ENCODE measurements at regions not wholly inside any gene's neighbourhood (a gene's known extent, or its start where the extent isn't known, plus 50 kb on each side); places are given as distances from the start of the nearest gene placed in this dataset.

DNA sequence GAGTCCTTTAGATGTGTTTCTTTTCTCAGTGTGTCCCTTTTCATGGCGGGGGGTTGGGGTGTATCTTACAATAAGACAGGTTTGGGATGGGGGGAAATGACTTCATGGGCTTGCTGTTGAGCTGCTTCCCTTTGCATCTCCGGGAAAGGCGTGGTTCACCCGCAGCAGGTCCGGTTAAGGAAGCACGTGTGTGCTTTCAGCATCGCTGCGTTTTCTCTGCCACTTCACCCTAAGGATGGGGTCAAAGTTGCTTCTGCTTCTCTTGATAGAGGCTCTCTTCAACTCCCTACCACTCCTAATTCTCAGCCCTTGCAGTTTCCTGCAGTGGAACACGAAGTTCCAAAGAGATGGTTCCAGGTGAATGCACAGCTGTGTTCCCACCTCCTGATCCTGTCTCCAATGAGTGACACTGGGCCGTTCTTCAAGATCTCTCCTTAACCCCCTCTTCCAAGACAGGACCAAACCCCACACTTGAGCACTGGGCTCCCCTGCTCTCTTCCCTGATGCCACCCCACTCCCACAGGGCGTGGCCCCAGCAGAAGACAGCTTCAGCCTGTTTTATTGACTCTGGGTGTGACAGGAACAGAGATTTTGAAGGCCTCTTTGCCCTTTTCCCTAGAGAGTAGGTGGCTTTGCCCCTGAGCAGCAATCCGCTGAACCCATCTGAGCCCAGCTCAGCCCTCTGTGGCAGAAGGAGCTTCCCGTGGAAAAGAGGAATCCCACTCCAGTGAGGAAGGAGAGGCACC lies 85.2 kb downstream of the PLEKHG1 start:
- Histone ChIP-seq H3K27ac (ENCODE audit: low read depth) (no peak overlapping the region), H2AFZ (no peak overlapping the region), H3K9me2 (ENCODE audit: insufficient read depth) (0 out of 2 replicates have a peak, but pooled peaks cover 3% of the 10 kb centered on the region), H3K4me2 (no peak overlapping the region), H4K20me1 (replicated peaks; ENCODE audit: insufficient read depth) (no peaks in the 10 kb centered on the region), H3K4me3 (no peak overlapping the region), H3F3A (replicated peaks; ENCODE audit: low read depth) (no peaks in the 10 kb centered on the region), H3K27me3 (ENCODE audit: insufficient read depth) (no peaks in the 10 kb centered on the region), H3K79me2 (replicated peaks; ENCODE audit: insufficient read depth) (no peaks in the 10 kb centered on the region), H3K4me1 (ENCODE audit: insufficient read depth) (no peaks in the 10 kb centered on the region), H3K36me3 (ENCODE audit: insufficient read depth) (no peaks in the 10 kb centered on the region)
- no peak for TF ChIP-seq ZNF114 (CRISPR knock-in tag; IDR thresholded peaks at IDR 0.05)
- TF ChIP-seq ZNF331 (CRISPR knock-in tag; IDR thresholded peaks at IDR 0.05; ENCODE audit: low read depth) = no peak
- TF ChIP-seq POLR2AphosphoS5 (IDR thresholded peaks at IDR 0.05; ENCODE audit: low read depth) = no peak
- no peak for TF ChIP-seq EZH2phosphoT487 (IDR thresholded peaks at IDR 0.05; ENCODE audit: unreplicated experiment)
- no peak for TF ChIP-seq NANOG (IDR thresholded peaks at IDR 0.05; ENCODE audit: borderline replicate concordance)
- TF ChIP-seq, protein P1, sequence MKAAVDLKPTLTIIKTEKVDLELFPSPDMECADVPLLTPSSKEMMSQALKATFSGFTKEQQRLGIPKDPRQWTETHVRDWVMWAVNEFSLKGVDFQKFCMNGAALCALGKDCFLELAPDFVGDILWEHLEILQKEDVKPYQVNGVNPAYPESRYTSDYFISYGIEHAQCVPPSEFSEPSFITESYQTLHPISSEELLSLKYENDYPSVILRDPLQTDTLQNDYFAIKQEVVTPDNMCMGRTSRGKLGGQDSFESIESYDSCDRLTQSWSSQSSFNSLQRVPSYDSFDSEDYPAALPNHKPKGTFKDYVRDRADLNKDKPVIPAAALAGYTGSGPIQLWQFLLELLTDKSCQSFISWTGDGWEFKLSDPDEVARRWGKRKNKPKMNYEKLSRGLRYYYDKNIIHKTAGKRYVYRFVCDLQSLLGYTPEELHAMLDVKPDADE (IDR thresholded peaks at IDR 0.05) = no peak
- TF ChIP-seq, protein P2, sequence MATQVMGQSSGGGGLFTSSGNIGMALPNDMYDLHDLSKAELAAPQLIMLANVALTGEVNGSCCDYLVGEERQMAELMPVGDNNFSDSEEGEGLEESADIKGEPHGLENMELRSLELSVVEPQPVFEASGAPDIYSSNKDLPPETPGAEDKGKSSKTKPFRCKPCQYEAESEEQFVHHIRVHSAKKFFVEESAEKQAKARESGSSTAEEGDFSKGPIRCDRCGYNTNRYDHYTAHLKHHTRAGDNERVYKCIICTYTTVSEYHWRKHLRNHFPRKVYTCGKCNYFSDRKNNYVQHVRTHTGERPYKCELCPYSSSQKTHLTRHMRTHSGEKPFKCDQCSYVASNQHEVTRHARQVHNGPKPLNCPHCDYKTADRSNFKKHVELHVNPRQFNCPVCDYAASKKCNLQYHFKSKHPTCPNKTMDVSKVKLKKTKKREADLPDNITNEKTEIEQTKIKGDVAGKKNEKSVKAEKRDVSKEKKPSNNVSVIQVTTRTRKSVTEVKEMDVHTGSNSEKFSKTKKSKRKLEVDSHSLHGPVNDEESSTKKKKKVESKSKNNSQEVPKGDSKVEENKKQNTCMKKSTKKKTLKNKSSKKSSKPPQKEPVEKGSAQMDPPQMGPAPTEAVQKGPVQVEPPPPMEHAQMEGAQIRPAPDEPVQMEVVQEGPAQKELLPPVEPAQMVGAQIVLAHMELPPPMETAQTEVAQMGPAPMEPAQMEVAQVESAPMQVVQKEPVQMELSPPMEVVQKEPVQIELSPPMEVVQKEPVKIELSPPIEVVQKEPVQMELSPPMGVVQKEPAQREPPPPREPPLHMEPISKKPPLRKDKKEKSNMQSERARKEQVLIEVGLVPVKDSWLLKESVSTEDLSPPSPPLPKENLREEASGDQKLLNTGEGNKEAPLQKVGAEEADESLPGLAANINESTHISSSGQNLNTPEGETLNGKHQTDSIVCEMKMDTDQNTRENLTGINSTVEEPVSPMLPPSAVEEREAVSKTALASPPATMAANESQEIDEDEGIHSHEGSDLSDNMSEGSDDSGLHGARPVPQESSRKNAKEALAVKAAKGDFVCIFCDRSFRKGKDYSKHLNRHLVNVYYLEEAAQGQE (IDR thresholded peaks at IDR 0.05; ENCODE audit: unreplicated experiment) = no peak
- TF ChIP-seq, protein P3, sequence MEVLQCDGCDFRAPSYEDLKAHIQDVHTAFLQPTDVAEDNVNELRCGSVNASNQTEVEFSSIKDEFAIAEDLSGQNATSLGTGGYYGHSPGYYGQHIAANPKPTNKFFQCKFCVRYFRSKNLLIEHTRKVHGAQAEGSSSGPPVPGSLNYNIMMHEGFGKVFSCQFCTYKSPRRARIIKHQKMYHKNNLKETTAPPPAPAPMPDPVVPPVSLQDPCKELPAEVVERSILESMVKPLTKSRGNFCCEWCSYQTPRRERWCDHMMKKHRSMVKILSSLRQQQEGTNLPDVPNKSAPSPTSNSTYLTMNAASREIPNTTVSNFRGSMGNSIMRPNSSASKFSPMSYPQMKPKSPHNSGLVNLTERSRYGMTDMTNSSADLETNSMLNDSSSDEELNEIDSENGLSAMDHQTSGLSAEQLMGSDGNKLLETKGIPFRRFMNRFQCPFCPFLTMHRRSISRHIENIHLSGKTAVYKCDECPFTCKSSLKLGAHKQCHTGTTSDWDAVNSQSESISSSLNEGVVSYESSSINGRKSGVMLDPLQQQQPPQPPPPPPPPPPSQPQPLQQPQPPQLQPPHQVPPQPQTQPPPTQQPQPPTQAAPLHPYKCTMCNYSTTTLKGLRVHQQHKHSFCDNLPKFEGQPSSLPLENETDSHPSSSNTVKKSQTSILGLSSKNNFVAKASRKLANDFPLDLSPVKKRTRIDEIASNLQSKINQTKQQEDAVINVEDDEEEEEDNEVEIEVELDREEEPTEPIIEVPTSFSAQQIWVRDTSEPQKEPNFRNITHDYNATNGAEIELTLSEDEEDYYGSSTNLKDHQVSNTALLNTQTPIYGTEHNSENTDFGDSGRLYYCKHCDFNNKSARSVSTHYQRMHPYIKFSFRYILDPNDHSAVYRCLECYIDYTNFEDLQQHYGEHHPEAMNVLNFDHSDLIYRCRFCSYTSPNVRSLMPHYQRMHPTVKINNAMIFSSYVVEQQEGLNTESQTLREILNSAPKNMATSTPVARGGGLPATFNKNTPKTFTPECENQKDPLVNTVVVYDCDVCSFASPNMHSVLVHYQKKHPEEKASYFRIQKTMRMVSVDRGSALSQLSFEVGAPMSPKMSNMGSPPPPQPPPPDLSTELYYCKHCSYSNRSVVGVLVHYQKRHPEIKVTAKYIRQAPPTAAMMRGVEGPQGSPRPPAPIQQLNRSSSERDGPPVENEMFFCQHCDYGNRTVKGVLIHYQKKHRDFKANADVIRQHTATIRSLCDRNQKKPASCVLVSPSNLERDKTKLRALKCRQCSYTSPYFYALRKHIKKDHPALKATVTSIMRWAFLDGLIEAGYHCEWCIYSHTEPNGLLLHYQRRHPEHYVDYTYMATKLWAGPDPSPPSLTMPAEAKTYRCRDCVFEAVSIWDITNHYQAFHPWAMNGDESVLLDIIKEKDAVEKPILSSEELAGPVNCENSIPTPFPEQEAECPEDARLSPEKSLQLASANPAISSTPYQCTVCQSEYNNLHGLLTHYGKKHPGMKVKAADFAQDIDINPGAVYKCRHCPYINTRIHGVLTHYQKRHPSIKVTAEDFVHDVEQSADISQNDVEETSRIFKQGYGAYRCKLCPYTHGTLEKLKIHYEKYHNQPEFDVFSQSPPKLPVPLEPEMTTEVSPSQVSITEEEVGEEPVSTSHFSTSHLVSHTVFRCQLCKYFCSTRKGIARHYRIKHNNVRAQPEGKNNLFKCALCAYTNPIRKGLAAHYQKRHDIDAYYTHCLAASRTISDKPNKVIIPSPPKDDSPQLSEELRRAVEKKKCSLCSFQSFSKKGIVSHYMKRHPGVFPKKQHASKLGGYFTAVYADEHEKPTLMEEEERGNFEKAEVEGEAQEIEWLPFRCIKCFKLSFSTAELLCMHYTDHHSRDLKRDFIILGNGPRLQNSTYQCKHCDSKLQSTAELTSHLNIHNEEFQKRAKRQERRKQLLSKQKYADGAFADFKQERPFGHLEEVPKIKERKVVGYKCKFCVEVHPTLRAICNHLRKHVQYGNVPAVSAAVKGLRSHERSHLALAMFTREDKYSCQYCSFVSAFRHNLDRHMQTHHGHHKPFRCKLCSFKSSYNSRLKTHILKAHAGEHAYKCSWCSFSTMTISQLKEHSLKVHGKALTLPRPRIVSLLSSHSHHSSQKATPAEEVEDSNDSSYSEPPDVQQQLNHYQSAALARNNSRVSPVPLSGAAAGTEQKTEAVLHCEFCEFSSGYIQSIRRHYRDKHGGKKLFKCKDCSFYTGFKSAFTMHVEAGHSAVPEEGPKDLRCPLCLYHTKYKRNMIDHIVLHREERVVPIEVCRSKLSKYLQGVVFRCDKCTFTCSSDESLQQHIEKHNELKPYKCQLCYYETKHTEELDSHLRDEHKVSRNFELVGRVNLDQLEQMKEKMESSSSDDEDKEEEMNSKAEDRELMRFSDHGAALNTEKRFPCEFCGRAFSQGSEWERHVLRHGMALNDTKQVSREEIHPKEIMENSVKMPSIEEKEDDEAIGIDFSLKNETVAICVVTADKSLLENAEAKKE (CRISPR knock-in tag; IDR thresholded peaks at IDR 0.05) = no peak
- no peak for TF ChIP-seq JUNB (IDR thresholded peaks at IDR 0.05; ENCODE audit: unreplicated experiment)
- no peak for TF ChIP-seq EZH2 (IDR thresholded peaks at IDR 0.05; ENCODE audit: low read depth, unreplicated experiment)
- no peak for TF ChIP-seq STAT1 (IDR thresholded peaks at IDR 0.05; ENCODE audit: unreplicated experiment)
- TF ChIP-seq, protein P4, sequence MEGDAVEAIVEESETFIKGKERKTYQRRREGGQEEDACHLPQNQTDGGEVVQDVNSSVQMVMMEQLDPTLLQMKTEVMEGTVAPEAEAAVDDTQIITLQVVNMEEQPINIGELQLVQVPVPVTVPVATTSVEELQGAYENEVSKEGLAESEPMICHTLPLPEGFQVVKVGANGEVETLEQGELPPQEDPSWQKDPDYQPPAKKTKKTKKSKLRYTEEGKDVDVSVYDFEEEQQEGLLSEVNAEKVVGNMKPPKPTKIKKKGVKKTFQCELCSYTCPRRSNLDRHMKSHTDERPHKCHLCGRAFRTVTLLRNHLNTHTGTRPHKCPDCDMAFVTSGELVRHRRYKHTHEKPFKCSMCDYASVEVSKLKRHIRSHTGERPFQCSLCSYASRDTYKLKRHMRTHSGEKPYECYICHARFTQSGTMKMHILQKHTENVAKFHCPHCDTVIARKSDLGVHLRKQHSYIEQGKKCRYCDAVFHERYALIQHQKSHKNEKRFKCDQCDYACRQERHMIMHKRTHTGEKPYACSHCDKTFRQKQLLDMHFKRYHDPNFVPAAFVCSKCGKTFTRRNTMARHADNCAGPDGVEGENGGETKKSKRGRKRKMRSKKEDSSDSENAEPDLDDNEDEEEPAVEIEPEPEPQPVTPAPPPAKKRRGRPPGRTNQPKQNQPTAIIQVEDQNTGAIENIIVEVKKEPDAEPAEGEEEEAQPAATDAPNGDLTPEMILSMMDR (conservative IDR thresholded peaks at IDR 0.05; ENCODE audit: low read depth in 2 of 2) = no peak
- TF ChIP-seq CREB1 (CRISPR knock-in tag; IDR thresholded peaks at IDR 0.05; ENCODE audit: low read depth) = no peak
- no peaks in the 10 kb centered on the region for H3K9me3 Mint-ChIP-seq
- H3K4me3 Mint-ChIP-seq = no peak overlapping the region
- DNase-seq (ENCODE audit: low spot score) (no peak), ATAC-seq (no peak)
- peaks cover 5% of the 10 kb centered on the region; the same call in 1 of the 3 replicates for H3K4me1 Mint-ChIP-seq
- no peaks in the 10 kb centered on the region for H3K36me3 Mint-ChIP-seq (ENCODE audit: low read depth)
- no peak overlapping the region for H3K27ac Mint-ChIP-seq
- no peaks in the 10 kb centered on the region for H3K27me3 Mint-ChIP-seq (ENCODE audit: insufficient read depth, low read depth, poor library complexity)
